ENCODE measurements at regions not wholly inside any gene's neighbourhood (a gene's known extent, or its start where the extent isn't known, plus 50 kb on each side); places are given as distances from the start of the nearest gene placed in this dataset.

GRCh38 chr5:9903801-9904200 lies 273.6 kb upstream of the TAS2R1 start:
- no peak for DNase-seq

DNA sequence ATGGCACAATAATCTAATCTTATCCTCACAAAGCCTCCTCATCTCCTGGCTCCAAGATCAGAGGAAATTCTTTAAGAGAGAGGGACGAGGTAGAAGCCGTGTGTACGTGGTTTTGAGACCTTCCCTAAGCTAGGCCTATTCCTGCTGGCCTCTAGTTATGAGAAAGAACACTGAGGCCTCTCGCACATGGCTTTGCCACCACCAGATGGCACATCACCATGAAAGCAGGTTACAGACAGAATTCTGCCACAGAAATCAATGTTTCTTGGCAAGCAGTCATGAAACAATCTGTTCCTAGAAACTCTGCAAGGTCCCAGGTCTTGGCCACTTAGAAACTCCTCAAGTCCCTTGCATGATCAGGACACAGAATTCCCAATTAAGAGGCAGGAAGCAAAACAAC lies 268.2 kb upstream of the TAS2R1 start:
- no peak for DNase-seq

DNA sequence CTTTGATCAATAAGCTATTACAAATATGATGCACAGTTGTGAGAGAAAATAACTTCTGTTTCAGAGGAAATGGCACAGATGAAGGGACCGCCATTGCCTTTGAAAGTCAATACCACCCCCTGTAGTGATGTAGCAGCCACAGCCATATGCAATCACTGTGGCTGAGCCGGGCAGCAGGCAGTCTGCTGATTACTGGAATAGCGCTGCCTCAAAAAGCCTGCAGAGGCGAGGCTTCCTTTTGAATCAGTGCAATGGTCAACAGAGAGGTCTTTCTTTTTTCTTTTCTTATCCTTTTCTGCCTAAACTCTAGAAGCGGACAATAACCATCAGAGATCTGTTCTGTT lies 265.1 kb upstream of the TAS2R1 start:
- no peak for DNase-seq

- no peak for DNase-seq
Measured at GRCh38 chr5:9894571-9895301, 264.6 kb upstream of the TAS2R1 start.

- no peak for DNase-seq
Measured at GRCh38 chr5:9892696-9893095, 262.5 kb upstream of the TAS2R1 start.

- no peak for DNase-seq
Measured at GRCh38 chr5:9889511-9889910, 259.4 kb upstream of the TAS2R1 start.

DNA sequence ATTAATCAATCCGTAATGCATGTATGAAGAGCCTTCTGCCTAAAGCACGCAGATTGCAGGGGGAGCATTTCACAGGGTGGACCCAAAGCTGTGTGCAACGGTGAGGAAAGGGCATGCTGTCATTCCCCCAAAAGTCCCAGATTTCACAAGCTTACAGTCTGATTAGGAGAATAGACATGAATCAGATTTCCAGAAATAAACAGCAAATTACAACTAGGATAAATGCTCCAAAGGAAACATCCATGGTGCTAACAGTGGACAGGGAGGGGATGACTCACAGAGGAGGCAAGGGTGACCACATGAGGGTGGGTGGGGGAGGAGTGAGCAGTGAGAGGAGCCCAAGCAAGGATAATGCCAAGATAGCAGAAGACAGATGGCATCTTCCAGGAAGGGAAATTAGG lies 258.4 kb upstream of the TAS2R1 start:
- DNase-seq, result no peak

DNA sequence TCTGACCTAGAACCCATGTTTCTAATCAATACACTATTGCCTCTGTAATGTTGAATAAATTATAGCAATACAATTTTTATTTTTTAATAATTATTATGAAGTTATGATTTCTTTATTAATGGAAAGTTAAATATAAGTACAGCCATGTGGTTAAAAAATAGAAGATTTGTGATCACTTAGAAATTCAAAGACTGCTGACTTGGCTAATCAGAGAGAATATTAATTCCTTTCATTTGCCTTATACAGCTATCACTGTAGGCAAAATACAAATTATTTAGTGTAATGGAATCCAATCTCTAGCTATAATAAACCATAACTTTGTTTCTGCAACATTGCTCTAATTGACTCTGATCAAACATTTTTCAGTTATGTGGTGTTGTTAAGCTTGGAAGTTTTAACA lies 255.0 kb upstream of the TAS2R1 start:
- no peak for DNase-seq

DNA sequence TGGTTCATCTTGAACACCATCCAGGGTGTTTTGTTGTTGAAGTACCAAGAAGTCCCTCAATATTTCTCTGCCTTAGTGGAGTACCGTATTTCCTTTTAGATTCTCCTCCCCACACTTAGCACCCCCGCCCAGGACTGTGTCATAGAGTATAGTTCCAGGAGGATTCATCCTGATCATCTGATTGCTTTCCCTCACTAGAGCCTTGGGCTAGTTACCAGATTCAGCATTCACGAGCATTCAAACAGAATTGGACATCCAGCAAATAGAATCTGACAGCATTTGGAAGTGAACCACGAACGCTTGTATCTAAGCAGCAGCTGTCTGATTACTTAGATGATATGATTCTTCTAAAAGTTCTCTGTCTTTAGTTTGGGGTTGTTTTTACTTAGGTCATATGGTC lies 248.1 kb upstream of the TAS2R1 start:
- no peak for DNase-seq

- DNase-seq, result no peak
Measured at GRCh38 chr5:9877488-9877887, 247.3 kb upstream of the TAS2R1 start.

DNA sequence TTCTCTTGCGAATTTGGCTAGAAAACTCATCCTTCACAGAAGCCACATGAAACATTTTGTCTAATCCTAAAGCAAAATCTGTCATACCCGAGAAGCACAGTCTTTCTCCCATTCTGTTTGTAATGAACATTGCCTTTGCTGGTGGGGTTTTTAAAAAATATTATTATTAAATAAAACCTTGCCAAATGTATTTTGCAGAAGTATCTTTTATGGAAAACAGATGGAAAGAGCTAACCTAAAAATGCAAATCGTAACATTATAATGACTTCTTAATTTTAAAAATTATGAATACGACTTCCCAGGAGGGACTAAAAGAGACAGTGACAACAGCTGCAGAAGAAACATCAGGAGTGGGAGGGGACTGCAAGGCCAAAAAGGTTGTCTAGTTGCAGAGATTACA lies 246.3 kb upstream of the TAS2R1 start:
- DNase-seq, result no peak

GRCh38 chr5:9869616-9870288 lies 239.6 kb upstream of the TAS2R1 start:
- no peak for DNase-seq

DNA sequence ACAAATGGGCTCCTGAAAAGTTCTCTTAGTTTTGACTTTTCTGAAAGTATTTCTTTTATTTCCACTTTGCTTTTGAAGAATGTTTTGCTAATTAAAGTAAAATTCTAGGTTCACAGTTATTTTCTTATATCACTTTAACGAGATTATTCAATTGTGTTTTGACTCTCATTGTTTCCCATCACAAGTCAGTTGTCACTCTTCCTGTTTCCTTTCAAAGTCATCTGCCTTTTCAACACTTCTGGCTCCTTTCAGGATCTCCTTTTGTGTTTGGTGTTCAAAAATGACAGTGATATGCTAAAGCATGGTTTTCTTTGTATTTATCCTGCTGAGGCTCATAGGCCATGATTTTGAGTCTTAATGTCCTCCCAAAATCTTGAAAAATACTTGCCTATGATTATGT lies 235.4 kb upstream of the TAS2R1 start:
- DNase-seq, result no peak

GRCh38 chr5:9864791-9865190 lies 234.6 kb upstream of the TAS2R1 start:
- DNase-seq, result no peak

GRCh38 chr5:9863486-9863885 lies 233.3 kb upstream of the TAS2R1 start:
- no peak for DNase-seq

DNA sequence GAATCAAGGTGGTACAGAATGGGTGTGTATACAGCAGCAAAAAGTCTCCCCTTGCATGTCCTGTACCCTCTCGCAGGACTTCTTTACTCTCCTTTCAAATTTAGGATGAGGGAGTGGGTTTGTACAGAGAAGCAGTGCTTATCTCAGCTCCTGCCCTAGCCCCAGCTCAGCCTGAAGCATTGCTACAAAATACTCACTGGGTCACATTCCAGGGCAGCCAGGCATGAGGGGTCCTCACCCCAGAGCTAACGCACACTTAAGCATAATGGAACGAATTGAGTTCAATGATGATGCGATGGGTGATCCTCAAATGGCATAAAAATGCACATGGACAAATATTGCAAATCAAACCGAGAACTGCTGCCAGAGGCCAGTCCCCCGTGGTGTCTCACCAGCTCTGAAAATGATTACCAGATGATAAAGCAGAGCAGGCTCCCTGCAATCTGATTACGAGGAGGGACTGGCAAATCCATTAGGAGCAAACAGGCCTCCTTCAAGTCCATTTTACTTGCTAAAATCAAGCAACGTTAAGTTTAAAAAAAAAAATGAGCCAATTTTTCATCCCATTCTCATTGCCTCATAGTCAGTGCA lies 231.6 kb upstream of the TAS2R1 start:
- no peak for DNase-seq

DNA sequence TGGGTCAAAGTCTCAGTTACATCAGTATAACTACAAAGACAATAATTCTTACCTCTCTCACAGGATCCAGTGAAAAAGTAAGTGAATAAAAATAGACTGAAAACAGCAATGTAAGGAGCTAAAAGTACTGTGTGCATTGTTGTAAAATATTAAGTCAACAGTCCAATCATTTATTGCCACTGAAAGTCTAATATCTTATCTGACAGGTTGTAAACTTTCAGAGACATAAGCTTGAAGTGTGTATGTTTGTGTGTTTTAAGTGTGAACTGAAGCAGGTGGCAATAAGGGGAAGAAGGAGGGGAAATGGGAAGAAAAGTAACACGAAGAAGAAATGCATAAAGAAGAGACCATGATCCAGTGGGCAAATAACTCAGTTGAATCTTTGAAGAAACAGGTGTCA lies 229.7 kb upstream of the TAS2R1 start:
- no peak for DNase-seq

- no peak for DNase-seq
Measured at GRCh38 chr5:9858043-9858442, 227.9 kb upstream of the TAS2R1 start.

- no peak for DNase-seq
Measured at GRCh38 chr5:9853309-9853708, 223.2 kb upstream of the TAS2R1 start.

GRCh38 chr5:9852671-9853070 lies 222.5 kb upstream of the TAS2R1 start:
- no peak for DNase-seq

DNA sequence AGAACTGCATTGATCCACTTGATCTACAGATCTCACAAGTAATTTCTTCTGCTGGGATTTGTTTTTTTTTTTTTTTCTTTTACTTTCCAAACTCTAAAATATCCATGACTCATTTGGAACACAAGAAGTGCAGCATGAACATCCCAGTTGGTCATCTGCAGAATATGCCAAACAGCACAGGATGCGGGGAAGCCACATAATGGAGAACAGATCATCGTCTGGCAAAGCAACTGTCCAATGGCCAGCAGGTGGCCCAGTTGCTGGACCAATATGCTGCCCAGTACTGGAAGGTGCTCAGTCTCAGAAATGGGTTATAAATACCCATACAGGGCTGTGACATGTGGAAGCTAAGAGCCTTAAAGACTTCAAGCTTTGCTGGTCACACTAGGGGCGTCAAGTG lies 221.3 kb upstream of the TAS2R1 start:
- DNase-seq, result no peak

- DNase-seq, result no peak
Measured at GRCh38 chr5:9850456-9850855, 220.3 kb upstream of the TAS2R1 start.

- DNase-seq, result no peak
Measured at GRCh38 chr5:9847631-9848030, 217.5 kb upstream of the TAS2R1 start.

GRCh38 chr5:9845185-9845584 lies 215.0 kb upstream of the TAS2R1 start:
- DNase-seq, result no peak

All from right forelimb (tissue), 1 donor.